SK-N-MC (cell line): ENCODE measurements at regions not wholly inside any gene's neighbourhood (a gene's known extent, or its start where the extent isn't known, plus 50 kb on each side); places are given as distances from the start of the nearest gene placed in this dataset.
"Not testable (repeated sequence)": the region's sequence is repeated elsewhere in the genome, so short reads cannot be mapped to it uniquely, and the experiment has no call there.

Experiments used
- DNase-seq: peaks from one replicate; pipeline ENCODE4 v3.0.0-alpha.2; 2011; ENCODE audit warnings: low read depth, low spot score
- H3K27ac ChIP-seq: fragments of 200-600 bp; sonication (generic); 2 replicates; pipeline ENCODE4 v1.5.1; 2016; ENCODE audit warnings: mixed run types
- H3K36me3 ChIP-seq: fragments of 200-600 bp; sonication (generic); 2 replicates; pipeline ENCODE4 v1.6.1; 2017; ENCODE audit warnings: antibody characterized with exemption, low read length, mixed read lengths; ENCODE audit not compliant: insufficient read depth
- H3K4me3 ChIP-seq: fragments of 200-600 bp; sonication (generic); 2 replicates; pipeline ENCODE4 v1.5.1; 2016
- H3K9ac ChIP-seq: fragments of 200-600 bp; sonication (generic); 2 replicates; pipeline ENCODE4 v1.8.0; 2017; ENCODE audit warnings: mixed run types, mixed read lengths; ENCODE audit not compliant: insufficient read length
- H3K9me3 ChIP-seq: fragments of 200-600 bp; sonication (generic); 2 replicates; pipeline ENCODE4 v1.6.1; 2017; ENCODE audit warnings: low read depth, mild to moderate bottlenecking, antibody characterized with exemption, low read length, moderate library complexity, mixed read lengths
- EZH2 ChIP-seq: fragments of 200-600 bp; sonication (generic); IDR thresholded peaks from one replicate; pipeline ENCODE4 v1.6.1; 2017; ENCODE audit warnings: antibody characterized with exemption
- FOXP2 ChIP-seq: optimal IDR thresholded peaks from 2 replicates; pipeline ENCODE3; 2011; ENCODE audit warnings: mild to moderate bottlenecking, moderate library complexity; ENCODE audit not compliant: insufficient read depth; ENCODE audit errors: extremely low read length, control extremely low read depth
- POLR2AphosphoS5 ChIP-seq: IDR thresholded peaks from 2 replicates; pipeline ENCODE4 v1.6.1; 2012; ENCODE audit warnings: mild to moderate bottlenecking, low read depth, low read length, borderline replicate concordance

GRCh38 chr1:38508232-38508631 is 351.3 kb downstream of the RRAGC start:
- Histone ChIP-seq H3K9ac (no peak overlapping the region), H3K9me3 (no peaks in the 10 kb centered on the region), H3K36me3 (no peaks in the 10 kb centered on the region), H3K27ac (no peak overlapping the region; the same call in 1 of the 2 replicates), H3K4me3 (peak overlapping the region; percentile 6; the same call in 1 of the 2 replicates)
- DNase-seq = no peak
- TF ChIP-seq POLR2AphosphoS5 (no peak), EZH2 (no peak), FOXP2 (no peak)

- TF ChIP-seq POLR2AphosphoS5 (no peak), FOXP2 (no peak), EZH2 (no peak)
- no peak overlapping the region for H3K27ac ChIP-seq
- H3K9me3 ChIP-seq = no peaks in the 10 kb centered on the region
- no peak overlapping the region for H3K9ac ChIP-seq
- DNase-seq = no peak
- H3K4me3 ChIP-seq = peak overlapping the region; percentile 6; the same call in 1 of the 2 replicates
- H3K36me3 ChIP-seq = no peaks in the 10 kb centered on the region
These were observed 352.0 kb downstream of the RRAGC start for GRCh38 chr1:38507563-38507962.

- no peaks in the 10 kb centered on the region for H3K36me3 ChIP-seq
- no peak overlapping the region for H3K27ac ChIP-seq
- H3K9me3 ChIP-seq = no peaks in the 10 kb centered on the region
- no peak for DNase-seq
- TF ChIP-seq FOXP2 (no peak), POLR2AphosphoS5 (no peak), EZH2 (no peak)
- no peak overlapping the region for H3K4me3 ChIP-seq
- no peak overlapping the region for H3K9ac ChIP-seq
These were observed 353.6 kb downstream of the RRAGC start for GRCh38 chr1:38505944-38506343.

- no peak overlapping the region for H3K4me3 ChIP-seq
These were observed 356.8 kb downstream of the RRAGC start for GRCh38 chr1:38502758-38503157.

GRCh38 chr1:38500891-38501290 is 358.7 kb downstream of the RRAGC start:
- no peak overlapping the region for H3K9ac ChIP-seq
- H3K36me3 ChIP-seq = no peaks in the 10 kb centered on the region
- H3K27ac ChIP-seq = no peak overlapping the region
- TF ChIP-seq FOXP2 (no peak), EZH2 (no peak)
- DNase-seq = no peak
- H3K4me3 ChIP-seq = no peak overlapping the region
- H3K9me3 ChIP-seq = no peaks in the 10 kb centered on the region

More at GRCh38 chr1:38502758-38503157, 356.8 kb downstream of the RRAGC start:
- no peak for TF ChIP-seq FOXP2
- TF ChIP-seq EZH2 = no peak
- TF ChIP-seq POLR2AphosphoS5 = no peak
- H3K9me3 ChIP-seq = no peaks in the 10 kb centered on the region
- H3K9ac ChIP-seq = no peak overlapping the region
- H3K36me3 ChIP-seq = no peaks in the 10 kb centered on the region
- H3K27ac ChIP-seq = no peak overlapping the region
- DNase-seq = no peak

GRCh38 chr1:38500352-38500751 is 359.2 kb downstream of the RRAGC start:
- DNase-seq = no peak
- TF ChIP-seq POLR2AphosphoS5 (no peak), FOXP2 (no peak), EZH2 (no peak)
- H3K9me3 ChIP-seq = no peaks in the 10 kb centered on the region
- H3K27ac ChIP-seq = no peak overlapping the region
- H3K4me3 ChIP-seq = no peak overlapping the region
- H3K9ac ChIP-seq = no peak overlapping the region
- no peaks in the 10 kb centered on the region for H3K36me3 ChIP-seq

GRCh38 chr1:38498686-38499085 is 360.9 kb downstream of the RRAGC start:
- Histone ChIP-seq H3K27ac (no peak overlapping the region), H3K9ac (no peak overlapping the region), H3K4me3 (no peak overlapping the region), H3K9me3 (no peaks in the 10 kb centered on the region), H3K36me3 (no peaks in the 10 kb centered on the region)
- TF ChIP-seq POLR2AphosphoS5 (no peak), EZH2 (no peak), FOXP2 (no peak)
- no peak for DNase-seq

GRCh38 chr1:38497921-38498656 is 361.5 kb downstream of the RRAGC start:
- Histone ChIP-seq H3K27ac (no peak overlapping the region), H3K9ac (no peak overlapping the region), H3K9me3 (no peaks in the 10 kb centered on the region), H3K4me3 (no peak overlapping the region), H3K36me3 (no peaks in the 10 kb centered on the region)
- TF ChIP-seq EZH2 (no peak), FOXP2 (no peak), POLR2AphosphoS5 (no peak)
- no peak for DNase-seq

GRCh38 chr1:38493306-38493705 is 366.3 kb downstream of the RRAGC start:
- H3K9me3 ChIP-seq, H3K36me3 ChIP-seq, H3K4me3 ChIP-seq, H3K9ac ChIP-seq, DNase-seq, H3K27ac ChIP-seq: not testable (repeated sequence)
